ENCODE measurements at regions not wholly inside any gene's neighbourhood (a gene's known extent, or its start where the extent isn't known, plus 50 kb on each side); places are given as distances from the start of the nearest gene placed in this dataset.
"Not testable (repeated sequence)": the region's sequence is repeated elsewhere in the genome, so short reads cannot be mapped to it uniquely, and the experiment has no call there.

DNA sequence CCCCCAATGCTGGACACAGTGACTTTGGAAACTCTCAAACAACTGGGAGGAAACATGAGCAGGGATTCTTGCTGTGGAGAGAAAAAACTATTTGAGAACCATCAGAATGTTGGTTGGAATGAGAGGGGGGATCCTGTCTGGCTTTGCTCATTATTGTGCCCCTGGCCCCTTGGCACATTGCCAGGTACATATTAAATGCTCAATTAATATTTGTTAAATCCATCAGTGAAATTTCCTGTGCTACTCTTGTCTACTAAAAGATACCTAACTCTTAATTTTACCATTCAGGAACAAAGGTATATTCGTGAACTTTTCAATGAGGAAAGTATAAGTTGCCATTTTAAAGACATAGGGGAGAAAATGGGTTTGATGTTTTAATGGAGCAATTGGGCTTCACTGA is 329.4 kb downstream of the OTUD1 start:
- H3K4me3 ChIP-seq: no peak overlapping the region
- H3K9me3 ChIP-seq: peaks cover 4% of the 10 kb centered on the region
- ATAC-seq: no peak
- intact Hi-C loops (cut with DNase I): no loop called here
- no peak for DNase-seq
- no peaks in the 10 kb centered on the region for H3K36me3 ChIP-seq
- H3K27me3 ChIP-seq: no peaks in the 10 kb centered on the region
- TF ChIP-seq CTCF (IDR thresholded peaks at IDR 0.05): no peak
- H3K4me1 ChIP-seq: no peaks in the 10 kb centered on the region
- no peak overlapping the region for H3K27ac ChIP-seq

DNA sequence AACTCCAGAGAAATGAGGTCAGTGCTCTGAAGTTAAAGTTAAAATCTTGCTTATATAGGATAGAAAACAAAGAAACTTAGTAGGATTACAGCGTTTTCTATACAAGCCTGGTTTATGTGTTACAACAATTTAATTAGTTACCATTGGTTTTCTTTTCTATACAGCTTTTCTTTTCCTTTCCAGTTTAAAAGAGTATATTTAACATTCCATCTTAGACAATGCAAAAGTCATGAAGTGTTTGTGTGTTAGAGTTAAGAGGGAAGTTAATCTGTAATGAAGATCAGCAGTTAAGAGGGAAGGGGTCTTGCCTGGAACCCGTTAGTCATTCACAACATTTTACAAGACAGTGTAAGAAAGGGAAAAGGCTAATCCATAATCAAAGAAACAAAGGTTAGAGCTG is 338.3 kb downstream of the OTUD1 start:
- ATAC-seq (no peak), DNase-seq (no peak)
- Histone ChIP-seq H3K4me1 (no peaks in the 10 kb centered on the region), H3K27me3 (no peaks in the 10 kb centered on the region), H3K27ac (no peak overlapping the region), H3K4me3 (no peak overlapping the region), H3K36me3 (no peaks in the 10 kb centered on the region), H3K9me3 (no peaks in the 10 kb centered on the region)
- intact Hi-C loops (cut with DNase I): no loop called here
- no peak for TF ChIP-seq CTCF (IDR thresholded peaks at IDR 0.05)

GRCh38 chr10:23779301-23779700 is 340.4 kb downstream of the OTUD1 start:
- H3K27me3 ChIP-seq: no peaks in the 10 kb centered on the region
- TF ChIP-seq CTCF (IDR thresholded peaks at IDR 0.05): no peak
- no peaks in the 10 kb centered on the region for H3K36me3 ChIP-seq
- intact Hi-C loops (cut with DNase I): no loop called here
- no peaks in the 10 kb centered on the region for H3K4me1 ChIP-seq
- H3K9me3 ChIP-seq: no peaks in the 10 kb centered on the region
- no peak overlapping the region for H3K27ac ChIP-seq
- DNase-seq (no peak), ATAC-seq (no peak)
- no peak overlapping the region for H3K4me3 ChIP-seq

- Histone ChIP-seq H3K4me1 (no peaks in the 10 kb centered on the region), H3K4me3 (no peak overlapping the region), H3K27me3 (no peaks in the 10 kb centered on the region), H3K9me3 (no peaks in the 10 kb centered on the region), H3K36me3 (no peaks in the 10 kb centered on the region), H3K27ac (no peak overlapping the region)
- ATAC-seq: no peak
- no peak for DNase-seq
- no peak for TF ChIP-seq CTCF (IDR thresholded peaks at IDR 0.05)
- intact Hi-C loops (cut with DNase I): no loop called here
Observed at GRCh38 chr10:23780331-23780730, 341.5 kb downstream of the OTUD1 start.

GRCh38 chr10:23786594-23786993 is 347.7 kb downstream of the OTUD1 start:
- no peak overlapping the region for H3K27ac ChIP-seq
- no peaks in the 10 kb centered on the region for H3K9me3 ChIP-seq
- H3K27me3 ChIP-seq: no peaks in the 10 kb centered on the region
- DNase-seq (no peak), ATAC-seq (no peak)
- no peaks in the 10 kb centered on the region for H3K36me3 ChIP-seq
- TF ChIP-seq CTCF (IDR thresholded peaks at IDR 0.05): no peak
- no peaks in the 10 kb centered on the region for H3K4me1 ChIP-seq
- H3K4me3 ChIP-seq: no peak overlapping the region
- intact Hi-C loops (cut with DNase I): no loop called here

DNA sequence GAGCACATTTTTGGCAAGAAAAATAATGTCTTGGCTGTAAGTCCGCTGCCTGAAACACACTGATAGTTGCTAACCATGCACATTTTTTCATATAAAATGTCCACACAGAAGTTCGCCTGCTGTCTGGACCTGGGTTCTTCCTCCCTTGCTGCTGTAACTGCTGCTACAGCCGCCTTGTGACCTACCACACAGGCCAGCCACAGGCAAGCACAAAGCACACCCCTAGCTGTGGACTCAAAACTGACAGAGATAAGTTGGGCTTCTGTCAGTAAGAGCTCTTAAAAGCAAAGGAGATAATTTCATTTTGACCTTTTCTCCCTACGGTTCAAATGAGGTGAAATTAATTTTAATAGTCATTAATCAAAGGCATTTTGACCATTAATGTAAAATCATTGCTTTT is 354.7 kb downstream of the OTUD1 start:
- no peak for DNase-seq
- Histone ChIP-seq H3K4me3 (no peak overlapping the region), H3K27ac (no peak overlapping the region), H3K4me1 (no peaks in the 10 kb centered on the region), H3K27me3 (no peaks in the 10 kb centered on the region), H3K9me3 (no peaks in the 10 kb centered on the region), H3K36me3 (no peaks in the 10 kb centered on the region)
- ATAC-seq: no peak
- intact Hi-C loops (cut with DNase I): no loop called here
- no peak for TF ChIP-seq CTCF (IDR thresholded peaks at IDR 0.05)

GRCh38 chr10:23797452-23797851 is 358.6 kb downstream of the OTUD1 start:
- DNase-seq; H3K27me3 ChIP-seq; ATAC-seq; H3K4me1 ChIP-seq; H3K9me3 ChIP-seq; H3K27ac ChIP-seq; H3K36me3 ChIP-seq; intact Hi-C loops (cut with DNase I); H3K4me3 ChIP-seq: not testable (repeated sequence)

All from upper lobe of right lung (tissue), 1 donor.